ENCODE measurements at regions not wholly inside any gene's neighbourhood (a gene's known extent, or its start where the extent isn't known, plus 50 kb on each side); places are given as distances from the start of the nearest gene placed in this dataset.

DNA sequence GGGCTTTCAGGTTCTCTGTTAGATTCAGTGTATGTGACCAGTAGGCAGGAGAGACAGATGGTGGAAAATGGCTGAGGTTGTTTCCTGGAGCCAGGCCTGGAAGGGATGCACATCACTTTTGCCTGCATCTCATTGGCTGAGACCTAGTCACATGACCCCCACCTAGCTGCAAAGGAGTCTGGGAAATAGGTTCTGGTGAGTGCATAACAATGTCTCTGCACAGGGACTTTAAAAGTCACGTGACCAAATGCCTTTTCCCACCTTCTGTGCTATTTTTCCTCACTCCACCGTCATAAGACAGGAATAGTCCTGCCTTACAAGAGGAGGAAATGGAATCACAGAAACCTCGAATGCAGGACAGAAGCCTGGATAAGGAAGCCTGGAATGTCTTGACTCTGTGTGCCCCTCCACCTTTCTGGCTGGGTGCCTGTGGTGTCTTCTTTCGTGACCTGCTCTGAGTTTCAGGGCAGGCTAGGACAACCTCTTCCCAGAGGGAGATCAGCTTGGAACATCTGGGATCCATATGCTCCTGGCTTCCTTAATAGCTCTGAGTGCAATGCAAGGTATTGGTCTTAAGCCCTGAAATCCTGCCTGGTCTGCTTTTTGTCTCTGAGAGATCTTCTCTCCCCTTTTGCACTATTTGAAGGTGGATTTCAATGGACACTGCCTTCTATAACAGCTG is 139.9 kb upstream of the ZNF438 start:
- Histone ChIP-seq H3K9ac (ENCODE audit: low read depth, low read length) (no peak overlapping the region), H3K9me3 (ENCODE audit: control insufficient read depth, insufficient read depth, low read length) (no peaks in the 10 kb centered on the region; the same call in none of the 2 replicates), H3K4me1 (ENCODE audit: insufficient read depth, low read length) (no peaks in the 10 kb centered on the region), H3K36me3 (ENCODE audit: insufficient read depth, low read length) (no peaks in the 10 kb centered on the region)

DNA sequence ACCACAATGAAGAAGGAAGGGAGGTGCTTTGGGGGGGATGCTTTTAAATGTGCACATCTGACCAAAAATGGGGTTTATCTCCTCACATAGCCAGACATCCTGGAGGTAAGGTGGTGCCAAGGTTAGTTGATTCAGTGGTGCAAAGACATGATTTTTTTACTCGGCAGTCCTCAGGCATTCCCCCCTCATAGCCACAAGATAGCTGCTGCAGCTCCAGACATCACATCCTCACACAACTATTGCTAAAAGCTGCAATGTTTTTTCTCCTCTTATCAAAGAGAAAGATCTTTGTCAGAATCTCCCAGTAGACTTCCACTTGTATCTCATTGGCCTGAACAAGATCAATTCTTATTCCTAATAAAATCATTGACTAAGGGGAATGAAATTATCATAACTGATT is 141.3 kb upstream of the ZNF438 start:
- Histone ChIP-seq H3K36me3 (ENCODE audit: insufficient read depth, low read length) (no peaks in the 10 kb centered on the region), H3K9me3 (ENCODE audit: control insufficient read depth, insufficient read depth, low read length) (no peaks in the 10 kb centered on the region; the same call in none of the 2 replicates), H3K9ac (ENCODE audit: low read depth, low read length) (no peak overlapping the region), H3K4me1 (ENCODE audit: insufficient read depth, low read length) (no peaks in the 10 kb centered on the region)

DNA sequence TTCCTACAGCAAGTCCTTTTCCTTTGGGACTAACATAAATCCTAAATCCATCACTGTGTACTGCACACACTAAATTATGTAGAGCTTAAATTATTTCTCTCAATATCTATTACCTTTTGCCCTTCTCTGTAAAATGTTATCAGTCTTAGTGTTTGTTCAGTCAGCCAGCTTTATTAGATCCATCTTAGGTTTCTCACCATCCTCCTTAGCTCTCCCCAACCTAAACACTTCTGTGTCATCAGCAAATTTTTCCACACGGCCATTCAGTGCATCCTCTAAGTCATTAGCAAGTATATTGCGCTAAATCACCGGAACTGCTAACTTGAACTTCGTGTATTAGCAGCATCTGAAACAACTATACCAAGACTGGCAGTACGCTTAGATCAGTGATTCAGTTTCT is 142.1 kb upstream of the ZNF438 start:
- Histone ChIP-seq H3K9ac (ENCODE audit: low read depth, low read length) (no peak overlapping the region), H3K4me1 (ENCODE audit: insufficient read depth, low read length) (no peaks in the 10 kb centered on the region), H3K9me3 (ENCODE audit: control insufficient read depth, insufficient read depth, low read length) (no peaks in the 10 kb centered on the region; the same call in none of the 2 replicates), H3K36me3 (ENCODE audit: insufficient read depth, low read length) (no peaks in the 10 kb centered on the region)

DNA sequence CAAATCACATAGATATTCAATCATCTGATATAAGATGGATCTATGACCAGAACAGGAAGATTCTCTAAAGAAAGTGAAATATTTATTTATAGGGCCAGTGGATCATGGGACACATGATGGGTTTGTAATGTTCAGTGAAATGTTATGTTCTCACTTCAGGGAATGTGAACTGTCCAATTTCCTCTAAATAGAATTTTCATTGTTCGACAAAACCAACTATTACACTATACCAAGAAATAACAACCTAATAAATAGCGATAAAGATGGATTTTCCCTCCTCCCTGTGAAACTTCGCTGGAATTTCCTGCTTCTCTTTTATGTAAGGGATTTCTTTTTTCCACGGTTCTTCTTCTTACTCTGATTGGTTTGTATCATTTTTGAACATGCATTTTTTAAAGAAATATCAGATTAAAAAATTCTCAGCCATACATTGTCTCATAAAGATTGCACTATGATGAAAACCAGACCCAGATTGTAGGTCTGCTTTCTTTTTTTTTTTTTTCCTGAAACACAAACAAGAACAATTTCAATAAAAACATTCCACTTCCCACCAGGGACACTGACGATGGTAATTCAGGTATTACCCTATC is 139.8 kb upstream of the ZEB1 start:
- H3K4me1 ChIP-seq (ENCODE audit: insufficient read depth, low read length): no peaks in the 10 kb centered on the region
- H3K36me3 ChIP-seq (ENCODE audit: insufficient read depth, low read length): no peaks in the 10 kb centered on the region
- H3K9me3 ChIP-seq (ENCODE audit: control insufficient read depth, insufficient read depth, low read length): no peaks in the 10 kb centered on the region; the same call in none of the 2 replicates
- H3K9ac ChIP-seq (ENCODE audit: low read depth, low read length): no peak overlapping the region

DNA sequence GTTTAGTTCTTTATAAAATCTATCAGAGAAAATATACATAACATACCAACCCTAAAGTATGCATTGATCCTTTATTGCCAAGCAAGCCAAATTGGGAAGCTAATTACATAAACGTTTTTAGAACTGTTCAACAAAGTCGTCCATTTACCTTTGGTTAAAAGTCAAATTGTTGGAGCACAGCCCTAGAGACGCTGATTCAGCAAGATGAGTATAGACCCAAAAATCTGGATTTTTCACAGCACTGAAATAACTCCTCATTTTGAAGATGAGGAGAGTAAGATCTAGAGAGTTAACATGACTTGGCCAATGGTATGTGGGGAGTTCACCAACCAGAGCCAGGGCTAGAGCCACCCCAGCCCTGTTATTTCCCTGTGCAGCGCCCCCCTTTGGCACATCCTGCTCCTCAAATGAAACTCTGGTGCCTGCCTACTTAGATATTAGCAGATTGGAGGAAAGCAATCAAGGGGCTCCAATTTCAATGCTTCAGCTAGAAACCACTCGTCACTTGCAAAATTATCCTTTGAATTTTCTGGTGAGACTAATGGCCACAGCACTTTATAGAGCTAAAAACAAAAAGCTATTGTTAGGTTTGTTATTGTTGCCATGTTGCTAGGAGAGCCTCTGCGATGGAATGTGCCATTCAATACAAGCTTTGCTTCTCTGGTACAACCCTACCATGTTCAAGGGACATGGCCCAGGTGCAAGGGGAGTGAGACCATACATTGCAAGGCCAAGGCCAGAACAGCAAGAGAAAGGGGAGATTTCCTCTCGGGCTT is 132.6 kb upstream of the ZEB1 start:
- H3K9ac ChIP-seq (ENCODE audit: low read depth, low read length): no peak overlapping the region
- no peaks in the 10 kb centered on the region for H3K4me1 ChIP-seq (ENCODE audit: insufficient read depth, low read length)
- H3K36me3 ChIP-seq (ENCODE audit: insufficient read depth, low read length): no peaks in the 10 kb centered on the region
- no peaks in the 10 kb centered on the region for H3K9me3 ChIP-seq (ENCODE audit: control insufficient read depth, insufficient read depth, low read length)

DNA sequence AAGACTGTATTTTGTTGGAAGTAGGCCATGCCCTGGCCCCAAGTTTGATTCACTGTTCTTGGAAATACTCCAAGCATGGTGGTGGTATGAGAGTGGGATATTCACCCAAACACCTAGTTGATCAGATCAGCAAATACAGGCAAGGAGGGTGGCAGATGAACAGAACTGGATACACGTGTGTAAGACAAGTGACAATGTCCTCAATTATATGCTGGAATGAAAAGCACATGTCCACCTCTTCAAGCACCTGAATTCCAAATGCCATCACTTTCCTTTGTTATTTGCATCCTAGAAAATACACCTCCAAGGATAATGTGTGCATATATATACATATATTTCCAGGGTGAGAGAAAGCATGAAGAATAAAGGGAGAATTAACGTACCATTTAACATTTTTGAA is 131.8 kb upstream of the ZEB1 start:
- no peaks in the 10 kb centered on the region for H3K36me3 ChIP-seq (ENCODE audit: insufficient read depth, low read length)
- H3K4me1 ChIP-seq (ENCODE audit: insufficient read depth, low read length): no peaks in the 10 kb centered on the region
- H3K9me3 ChIP-seq (ENCODE audit: control insufficient read depth, insufficient read depth, low read length): no peaks in the 10 kb centered on the region
- no peak overlapping the region for H3K9ac ChIP-seq (ENCODE audit: low read depth, low read length)

DNA sequence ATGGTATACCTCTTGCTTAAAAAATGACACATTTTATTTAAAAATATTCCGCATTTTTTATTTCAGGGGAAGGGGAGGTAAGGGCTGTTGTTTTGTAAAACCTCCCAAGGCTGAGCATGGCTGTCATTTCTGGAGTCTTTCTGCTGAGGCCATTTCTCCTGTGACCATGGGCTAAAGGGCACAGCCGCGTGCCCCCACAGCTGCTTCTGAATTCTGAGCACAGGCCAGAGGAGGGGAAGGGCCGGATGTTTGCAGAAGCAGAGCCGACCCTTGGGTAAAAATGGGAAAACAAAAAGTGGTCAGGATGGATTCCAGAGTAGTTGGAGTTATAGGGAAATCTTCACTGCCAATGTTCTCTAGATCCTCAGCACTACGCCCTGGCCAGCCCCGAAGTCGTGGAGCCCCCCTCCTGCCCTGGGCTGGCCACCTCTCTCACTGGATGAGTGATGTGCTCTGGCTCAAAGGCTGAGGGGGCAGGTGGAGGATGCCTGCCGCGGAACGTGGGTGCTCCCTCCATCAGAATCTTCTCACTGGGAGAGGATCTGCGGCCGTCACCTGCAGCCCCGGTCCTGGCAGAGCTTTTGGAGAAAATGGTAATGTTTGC is 131.3 kb upstream of the ZEB1 start:
- Histone ChIP-seq H3K9ac (ENCODE audit: low read depth, low read length) (no peak overlapping the region), H3K9me3 (ENCODE audit: control insufficient read depth, insufficient read depth, low read length) (no peaks in the 10 kb centered on the region), H3K36me3 (ENCODE audit: insufficient read depth, low read length) (no peaks in the 10 kb centered on the region), H3K4me1 (ENCODE audit: insufficient read depth, low read length) (no peaks in the 10 kb centered on the region)

DNA sequence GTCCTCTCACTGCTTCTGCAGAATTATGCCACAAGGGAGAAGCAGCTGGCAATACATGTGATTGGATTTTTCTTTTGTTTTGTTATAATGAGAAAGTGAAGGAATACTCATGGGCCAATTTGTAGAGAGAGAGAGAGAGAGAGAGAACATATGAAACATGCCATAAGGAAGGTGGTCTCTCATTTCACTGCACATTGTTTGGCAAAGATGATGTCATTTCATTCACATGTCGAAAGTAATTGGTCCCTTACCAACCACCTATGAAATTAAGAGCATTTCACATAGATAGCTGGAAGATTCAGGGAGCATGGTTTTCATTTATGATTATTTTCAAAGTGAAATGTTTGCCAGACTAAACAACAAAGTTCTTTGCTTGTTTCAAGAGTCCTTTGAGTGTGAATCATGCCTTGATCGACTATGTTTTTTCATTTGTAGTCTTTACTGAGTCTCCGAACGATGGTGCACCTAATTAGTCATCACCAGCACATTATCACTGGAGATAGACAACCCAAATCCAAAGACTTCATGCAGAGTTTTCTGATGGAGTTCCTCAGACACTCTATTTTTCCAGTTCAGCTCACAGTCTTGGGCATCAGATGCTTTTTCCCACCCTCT is 130.1 kb upstream of the ZEB1 start:
- Histone ChIP-seq H3K4me1 (ENCODE audit: insufficient read depth, low read length) (no peaks in the 10 kb centered on the region), H3K9ac (ENCODE audit: low read depth, low read length) (no peak overlapping the region), H3K36me3 (ENCODE audit: insufficient read depth, low read length) (no peaks in the 10 kb centered on the region), H3K9me3 (ENCODE audit: control insufficient read depth, insufficient read depth, low read length) (no peaks in the 10 kb centered on the region)

DNA sequence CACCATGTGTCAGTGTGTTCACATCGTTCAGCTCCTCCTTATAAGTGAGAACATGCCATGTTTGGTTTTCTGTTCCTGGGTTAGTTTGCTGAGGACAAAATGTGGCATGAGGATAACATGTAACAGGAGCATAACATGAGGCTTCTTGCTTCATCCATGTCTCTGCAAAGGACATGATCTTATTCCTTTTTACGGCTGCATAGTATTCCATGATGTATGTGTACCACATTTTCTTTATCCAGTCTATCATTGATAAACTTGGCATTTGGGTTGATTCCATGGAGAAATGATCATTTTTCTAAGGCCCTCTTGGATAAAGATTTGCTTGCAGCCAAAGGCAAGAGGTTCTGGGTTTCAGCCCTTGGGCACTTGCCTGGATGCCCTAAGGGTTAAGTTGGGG is 128.5 kb upstream of the ZEB1 start:
- Histone ChIP-seq H3K9ac (ENCODE audit: low read depth, low read length) (no peak overlapping the region), H3K36me3 (ENCODE audit: insufficient read depth, low read length) (no peaks in the 10 kb centered on the region)

DNA sequence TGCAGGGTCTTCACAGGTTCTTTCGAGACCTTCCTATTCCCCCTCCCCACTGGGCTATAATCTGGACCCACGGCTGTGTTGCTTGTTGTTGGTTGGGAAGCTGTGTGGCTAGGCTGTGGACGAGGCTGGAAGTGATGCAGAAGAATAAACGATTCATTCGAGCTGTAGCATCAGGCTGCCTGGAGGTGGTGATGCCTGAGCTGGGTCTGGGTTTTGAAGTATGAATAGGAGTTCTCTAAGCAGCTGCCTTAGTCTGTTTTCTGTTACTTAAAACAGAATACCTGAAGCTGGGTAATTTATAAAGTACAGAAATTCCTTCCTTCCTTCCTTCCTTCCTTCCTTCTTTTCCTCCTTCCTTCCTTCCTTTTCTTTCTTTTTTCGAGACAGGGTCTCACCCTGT is 126.5 kb upstream of the ZEB1 start:
- H3K9ac ChIP-seq (ENCODE audit: low read depth, low read length): no peak overlapping the region
- no peaks in the 10 kb centered on the region for H3K4me1 ChIP-seq (ENCODE audit: insufficient read depth, low read length)
- H3K36me3 ChIP-seq (ENCODE audit: insufficient read depth, low read length): no peaks in the 10 kb centered on the region

More for the DNA sequence above, 128.5 kb upstream of the ZEB1 start:
- Histone ChIP-seq H3K9me3 (ENCODE audit: control insufficient read depth, insufficient read depth, low read length) (no peaks in the 10 kb centered on the region), H3K4me1 (ENCODE audit: insufficient read depth, low read length) (no peaks in the 10 kb centered on the region)

DNA sequence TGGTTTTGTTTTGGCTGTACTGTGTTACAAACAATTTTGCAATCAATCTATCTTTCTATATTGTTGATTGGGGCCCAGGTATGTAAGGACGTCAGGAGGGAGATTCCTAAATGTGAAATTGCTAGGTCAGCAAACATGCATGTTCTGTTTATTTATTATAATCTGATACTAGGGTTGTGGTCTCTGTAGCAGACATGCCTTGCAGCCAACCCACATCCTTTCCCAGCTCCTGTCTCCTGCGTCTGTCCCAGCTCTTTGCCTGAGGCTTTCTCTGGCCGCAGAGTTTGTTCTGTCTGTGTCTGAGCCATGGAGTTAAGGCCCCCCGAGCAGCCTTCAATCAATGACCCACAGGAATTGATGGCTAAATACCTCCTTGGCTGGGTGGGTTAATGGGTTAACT is 124.0 kb upstream of the ZEB1 start:
- Histone ChIP-seq H3K9ac (ENCODE audit: low read depth, low read length) (no peak overlapping the region), H3K9me3 (ENCODE audit: control insufficient read depth, insufficient read depth, low read length) (no peaks in the 10 kb centered on the region), H3K36me3 (ENCODE audit: insufficient read depth, low read length) (no peaks in the 10 kb centered on the region), H3K4me1 (ENCODE audit: insufficient read depth, low read length) (no peaks in the 10 kb centered on the region)

More for the DNA sequence above, 126.5 kb upstream of the ZEB1 start:
- H3K9me3 ChIP-seq (ENCODE audit: control insufficient read depth, insufficient read depth, low read length): no peaks in the 10 kb centered on the region

DNA sequence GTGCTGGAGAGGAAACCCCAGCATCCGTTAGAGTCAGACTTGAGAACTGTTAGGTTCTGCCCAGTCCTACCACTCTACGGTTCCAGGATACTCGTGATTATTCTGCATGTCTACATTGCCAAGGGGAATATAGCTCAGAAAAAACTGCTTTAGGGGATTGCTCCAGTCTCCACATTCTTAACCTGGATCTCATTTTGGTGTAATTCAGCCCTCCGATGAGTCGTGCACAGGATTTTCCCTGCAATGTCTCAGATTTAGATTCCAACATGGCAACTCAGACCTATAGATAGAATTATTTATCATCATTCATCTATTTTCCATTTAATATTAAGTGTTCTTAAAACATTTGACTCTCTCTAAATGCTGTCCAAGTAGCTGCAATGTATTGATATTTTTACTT is 121.1 kb upstream of the ZEB1 start:
- Histone ChIP-seq H3K36me3 (ENCODE audit: insufficient read depth, low read length) (no peaks in the 10 kb centered on the region), H3K4me1 (ENCODE audit: insufficient read depth, low read length) (no peaks in the 10 kb centered on the region), H3K9ac (ENCODE audit: low read depth, low read length) (no peak overlapping the region)

DNA sequence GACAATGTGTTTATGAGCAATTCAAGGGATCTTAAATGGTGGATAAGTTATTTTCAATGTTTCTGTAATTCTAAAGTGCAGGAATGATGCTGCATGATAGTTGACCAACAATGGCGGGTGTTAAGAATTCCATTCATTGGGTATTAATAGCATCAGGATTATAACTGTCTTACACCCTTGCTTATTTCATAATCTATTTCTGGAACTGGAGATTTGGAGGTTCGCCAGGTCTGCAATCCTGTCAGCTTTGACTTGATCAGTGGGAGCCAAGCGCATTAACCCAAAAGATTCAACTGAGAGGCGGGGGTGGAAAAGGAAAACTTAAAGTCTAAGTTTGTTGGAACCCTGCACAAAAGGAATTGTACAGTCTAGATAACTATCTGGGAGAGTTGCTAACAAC is 114.9 kb upstream of the ZEB1 start:
- no peaks in the 10 kb centered on the region for H3K9me3 ChIP-seq (ENCODE audit: control insufficient read depth, insufficient read depth, low read length)
- H3K9ac ChIP-seq (ENCODE audit: low read depth, low read length): no peak overlapping the region
- H3K4me1 ChIP-seq (ENCODE audit: insufficient read depth, low read length): no peaks in the 10 kb centered on the region
- H3K36me3 ChIP-seq (ENCODE audit: insufficient read depth, low read length): no peaks in the 10 kb centered on the region

More for the DNA sequence above, 121.1 kb upstream of the ZEB1 start:
- no peaks in the 10 kb centered on the region for H3K9me3 ChIP-seq (ENCODE audit: control insufficient read depth, insufficient read depth, low read length)

DNA sequence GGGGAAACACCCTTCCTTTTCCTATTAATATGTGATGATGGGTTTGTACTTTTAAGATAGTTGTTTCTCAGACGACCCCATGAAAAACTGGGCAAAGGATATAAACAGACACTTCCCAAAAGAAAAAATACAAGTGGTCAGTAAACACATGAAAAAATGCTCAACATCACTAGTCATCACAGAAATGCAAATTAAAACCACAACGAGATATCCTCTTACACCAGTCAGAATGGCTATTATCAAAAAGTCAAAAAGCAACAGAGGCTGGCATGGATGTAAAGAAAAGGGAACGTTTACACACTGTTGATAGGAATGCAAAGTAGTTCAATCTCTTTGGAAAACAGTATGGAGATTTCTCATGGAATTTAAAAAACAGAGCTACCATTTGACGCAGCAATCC is 111.4 kb upstream of the ZEB1 start:
- Histone ChIP-seq H3K9ac (ENCODE audit: low read depth, low read length) (no peak overlapping the region), H3K4me1 (ENCODE audit: insufficient read depth, low read length) (no peaks in the 10 kb centered on the region), H3K9me3 (ENCODE audit: control insufficient read depth, insufficient read depth, low read length) (no peaks in the 10 kb centered on the region), H3K36me3 (ENCODE audit: insufficient read depth, low read length) (no peaks in the 10 kb centered on the region)

All from ES-I3 (cell line).